Caki2 (cell line): ENCODE measurements at regions not wholly inside any gene's neighbourhood (a gene's known extent, or its start where the extent isn't known, plus 50 kb on each side); places are given as distances from the start of the nearest gene placed in this dataset.
A peak's percentile ranks its signal among the peaks of the same experiment; 100 is the strongest.
"Not testable (repeated sequence)": the region's sequence is repeated elsewhere in the genome, so short reads cannot be mapped to it uniquely, and the experiment has no call there.

Experiments
- DNase-seq: peaks from one replicate; pipeline ENCODE4 v3.0.0-alpha.2; 2015; ENCODE audit warnings: low read depth
- in situ Hi-C: cut with HindIII; loops from 2 replicates; pipeline ENCODE4 v1.10.0; 2016; ENCODE audit warnings: low sequenced_read_pairs, low pct_unique_long_range_greater_than_20kb, mixed read lengths

- DNase-seq: no peak
- in situ Hi-C loops: no loop called here
Observed at GRCh38 chr15:68482246-68482645, 50.3 kb upstream of the ITGA11 start.

GRCh38 chr15:68483165-68483564 is 51.2 kb upstream of the ITGA11 start:
- no peak for DNase-seq
- in situ Hi-C loops: no loop called here

GRCh38 chr15:68484220-68484619 is 52.3 kb upstream of the ITGA11 start:
- in situ Hi-C loops: no loop called here
- DNase-seq: no peak

- no peak for DNase-seq
- in situ Hi-C loops: no loop called here
Observed at GRCh38 chr15:68484696-68485400, 52.9 kb upstream of the ITGA11 start.

- no peak for DNase-seq
Observed at GRCh38 chr15:68485721-68486360, 53.9 kb upstream of the ITGA11 start.

GRCh38 chr15:68487087-68487843 is 55.3 kb upstream of the ITGA11 start:
- no peak for DNase-seq
- in situ Hi-C loops: no loop called here

More at GRCh38 chr15:68485721-68486360, 53.9 kb upstream of the ITGA11 start:
- in situ Hi-C loops: no loop called here

GRCh38 chr15:68488290-68488689 is 56.3 kb upstream of the ITGA11 start:
- DNase-seq: no peak
- in situ Hi-C loops: no loop called here

GRCh38 chr15:68488966-68489365 is 57.0 kb upstream of the ITGA11 start:
- in situ Hi-C loops: no loop called here
- no peak for DNase-seq

GRCh38 chr15:68489421-68489820 is 57.5 kb upstream of the ITGA11 start:
- in situ Hi-C loops: no loop called here
- no peak for DNase-seq

GRCh38 chr15:68491415-68492106 is 59.6 kb upstream of the ITGA11 start:
- in situ Hi-C loops: no loop called here

GRCh38 chr15:68492855-68493254 is 60.9 kb upstream of the ITGA11 start:
- in situ Hi-C loops: no loop called here
- peak; percentile 23 for DNase-seq

More at GRCh38 chr15:68491415-68492106, 59.6 kb upstream of the ITGA11 start:
- no peak for DNase-seq

GRCh38 chr15:68493629-68494028 is 61.7 kb upstream of the ITGA11 start:
- no peak for DNase-seq
- in situ Hi-C loops: no loop called here

- in situ Hi-C loops: no loop called here
- DNase-seq: no peak
Observed at GRCh38 chr15:68494573-68495110, 62.7 kb upstream of the ITGA11 start.

- in situ Hi-C loops: no loop called here
- DNase-seq: no peak
Observed at GRCh38 chr15:68495221-68495950, 63.4 kb upstream of the ITGA11 start.

GRCh38 chr15:68495981-68496705 is 64.2 kb upstream of the ITGA11 start:
- in situ Hi-C loops: no loop called here
- DNase-seq: no peak

- DNase-seq, in situ Hi-C loops: not testable (repeated sequence)
Observed at GRCh38 chr15:68496751-68497150, 64.8 kb upstream of the ITGA11 start.

GRCh38 chr15:68497206-68497910 is 65.4 kb upstream of the ITGA11 start:
- in situ Hi-C loops: no loop called here
- DNase-seq: no peak
